ENCODE measurements at regions not wholly inside any gene's neighbourhood (a gene's known extent, or its start where the extent isn't known, plus 50 kb on each side); places are given as distances from the start of the nearest gene placed in this dataset.

DNA sequence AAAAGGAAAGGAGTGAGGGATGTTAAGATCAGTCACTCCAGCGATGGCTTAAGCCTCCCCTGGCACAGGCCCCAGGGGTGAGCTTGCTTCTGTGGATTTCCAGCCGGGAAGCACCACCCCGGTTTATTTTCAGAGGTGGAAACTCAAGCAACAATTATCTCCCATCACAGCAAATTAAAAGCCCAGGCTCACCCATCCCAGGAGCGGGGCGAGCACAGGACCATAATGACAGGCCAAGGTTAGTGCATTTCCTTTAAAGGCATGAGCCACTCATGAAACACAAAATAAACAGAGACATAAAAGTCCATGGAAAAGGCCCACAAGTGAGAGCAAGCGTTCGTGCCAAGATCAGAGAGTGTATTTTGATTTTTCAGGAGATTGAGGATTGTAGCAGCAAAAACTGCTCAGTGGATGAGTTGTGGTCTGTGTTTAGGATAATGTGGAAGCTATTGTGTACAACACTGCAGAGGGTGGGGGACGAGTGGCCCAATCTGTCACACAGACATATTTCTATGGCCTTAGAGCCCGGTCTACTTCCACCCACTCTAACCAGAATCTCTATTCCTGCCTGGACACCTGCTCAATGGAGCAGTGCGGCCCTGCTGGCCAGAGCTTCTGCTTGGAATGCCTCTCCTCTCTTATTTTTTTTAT lies 111.4 kb upstream of the CDC42EP3 start:
- H3K27ac Mint-ChIP-seq, result no peak overlapping the region
- H3K9me3 Mint-ChIP-seq, result peaks cover 6% of the 10 kb centered on the region
- H3K4me1 Mint-ChIP-seq (ENCODE audit: low read depth), result no peaks in the 10 kb centered on the region
- no peaks in the 10 kb centered on the region for H3K36me3 Mint-ChIP-seq (ENCODE audit: low read depth)
- H3K27me3 Mint-ChIP-seq (ENCODE audit: low read depth), result no peaks in the 10 kb centered on the region
- H3K4me3 Mint-ChIP-seq, result no peak overlapping the region

DNA sequence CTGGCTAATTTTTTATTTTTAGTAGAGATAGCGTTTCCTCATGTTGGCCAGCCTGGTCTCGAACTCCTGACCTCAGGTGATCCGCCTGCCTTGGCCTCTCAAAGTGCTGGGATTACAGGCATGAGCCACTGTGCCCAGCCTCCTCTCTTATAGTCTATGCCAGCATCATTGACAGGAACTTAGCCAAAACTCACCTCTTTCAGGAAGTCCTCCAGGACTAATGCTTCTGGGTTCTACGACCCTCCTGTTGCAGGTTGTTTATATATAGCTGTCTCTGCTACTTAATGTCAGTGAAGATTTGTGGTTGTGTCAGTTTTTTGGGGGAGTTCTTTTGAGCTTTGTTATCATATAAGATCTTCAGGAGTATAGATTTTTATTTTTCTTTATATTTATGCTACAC lies 112.1 kb upstream of the CDC42EP3 start:
- no peaks in the 10 kb centered on the region for H3K27me3 Mint-ChIP-seq (ENCODE audit: low read depth)
- H3K4me1 Mint-ChIP-seq (ENCODE audit: low read depth), result no peaks in the 10 kb centered on the region
- H3K27ac Mint-ChIP-seq, result no peak overlapping the region
- no peaks in the 10 kb centered on the region for H3K36me3 Mint-ChIP-seq (ENCODE audit: low read depth)
- peaks cover 13% of the 10 kb centered on the region for H3K9me3 Mint-ChIP-seq
- no peak overlapping the region for H3K4me3 Mint-ChIP-seq

DNA sequence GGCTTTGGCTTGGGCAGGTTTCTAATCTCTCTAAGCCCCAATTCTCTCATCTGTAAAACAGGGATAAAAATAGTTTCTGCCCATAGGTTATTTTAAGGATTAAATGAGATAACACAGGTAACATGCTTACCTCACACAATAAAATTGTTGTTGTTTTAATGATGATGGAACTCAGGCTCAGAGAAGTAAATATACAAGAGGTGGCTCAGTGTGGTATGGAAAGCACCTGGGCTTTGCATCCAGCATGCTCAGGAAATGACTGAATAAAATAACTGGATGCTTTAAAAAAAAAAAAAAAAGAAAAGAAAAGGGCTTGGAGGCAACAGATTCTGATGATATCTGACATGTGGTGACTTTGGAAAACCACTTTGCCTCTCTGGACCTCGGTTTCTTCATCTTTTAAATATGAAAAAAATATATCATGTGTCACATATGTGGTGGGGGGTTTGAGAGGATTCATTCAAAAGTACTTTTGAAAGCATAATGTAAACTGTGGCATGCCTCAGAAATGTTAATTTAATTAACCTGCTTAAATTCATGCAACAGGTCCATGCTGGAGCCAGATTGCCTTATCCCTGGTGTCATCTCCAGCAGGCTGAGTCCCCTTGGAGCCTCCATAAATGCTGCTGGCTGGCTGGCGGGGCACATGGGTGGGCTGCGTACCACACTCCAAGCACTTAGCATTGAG lies 112.8 kb upstream of the CDC42EP3 start:
- Mint-ChIP-seq H3K4me3 (no peak overlapping the region), H3K27ac (no peak overlapping the region), H3K36me3 (ENCODE audit: low read depth) (peaks cover 1% of the 10 kb centered on the region), H3K4me1 (ENCODE audit: low read depth) (no peaks in the 10 kb centered on the region), H3K27me3 (ENCODE audit: low read depth) (peaks cover 2% of the 10 kb centered on the region), H3K9me3 (peaks cover 19% of the 10 kb centered on the region)

DNA sequence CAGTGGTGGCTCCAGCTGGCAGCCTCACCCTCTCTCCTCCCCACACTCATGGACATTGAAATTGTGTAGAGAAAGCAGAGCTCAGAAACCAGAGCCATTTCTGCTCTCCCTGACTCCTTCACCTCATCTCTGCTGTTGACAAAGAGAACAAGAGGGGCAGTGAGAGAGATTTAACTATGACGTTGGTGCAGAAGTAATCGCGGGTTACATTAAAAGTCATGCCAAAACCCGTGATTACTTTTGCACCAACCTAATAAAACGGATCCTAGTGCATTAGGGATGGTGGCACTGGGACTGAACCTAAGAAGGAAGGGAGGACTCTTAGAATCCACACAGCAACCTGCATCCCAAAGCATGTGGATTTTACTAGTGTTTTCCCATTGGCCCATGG lies 113.3 kb upstream of the CDC42EP3 start:
- Mint-ChIP-seq H3K4me1 (ENCODE audit: low read depth) (no peaks in the 10 kb centered on the region), H3K27ac (no peak overlapping the region), H3K36me3 (ENCODE audit: low read depth) (peaks cover 2% of the 10 kb centered on the region), H3K27me3 (ENCODE audit: low read depth) (peaks cover 8% of the 10 kb centered on the region), H3K4me3 (no peak overlapping the region), H3K9me3 (peaks cover 25% of the 10 kb centered on the region)

DNA sequence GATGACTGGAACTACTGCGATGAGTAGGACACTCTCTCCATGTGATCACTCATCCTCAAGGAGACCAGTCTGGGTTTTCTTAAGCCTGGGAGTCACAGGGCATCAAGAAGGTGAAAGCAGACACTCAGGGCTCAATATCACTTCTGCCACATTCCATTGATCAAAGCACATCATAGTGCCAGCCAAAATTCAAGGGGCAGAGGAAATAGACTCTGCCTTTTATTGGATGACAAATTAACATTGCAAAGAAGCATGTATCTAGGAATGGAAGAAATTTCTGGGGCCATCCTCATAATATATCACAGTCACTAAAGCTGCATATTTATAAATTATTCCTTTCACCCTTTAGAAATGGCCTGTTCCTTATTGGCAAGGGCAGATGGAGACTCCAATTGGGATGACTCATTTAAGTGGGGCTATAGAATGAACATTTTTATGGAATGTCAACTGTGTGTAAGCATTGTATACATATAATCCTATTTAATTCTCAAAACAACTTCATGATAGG lies 114.8 kb upstream of the CDC42EP3 start:
- Mint-ChIP-seq H3K9me3 (peaks cover 30% of the 10 kb centered on the region), H3K27me3 (ENCODE audit: low read depth) (peaks cover 8% of the 10 kb centered on the region), H3K36me3 (ENCODE audit: low read depth) (peaks cover 2% of the 10 kb centered on the region), H3K4me1 (ENCODE audit: low read depth) (no peaks in the 10 kb centered on the region), H3K27ac (no peak overlapping the region), H3K4me3 (no peak overlapping the region)

DNA sequence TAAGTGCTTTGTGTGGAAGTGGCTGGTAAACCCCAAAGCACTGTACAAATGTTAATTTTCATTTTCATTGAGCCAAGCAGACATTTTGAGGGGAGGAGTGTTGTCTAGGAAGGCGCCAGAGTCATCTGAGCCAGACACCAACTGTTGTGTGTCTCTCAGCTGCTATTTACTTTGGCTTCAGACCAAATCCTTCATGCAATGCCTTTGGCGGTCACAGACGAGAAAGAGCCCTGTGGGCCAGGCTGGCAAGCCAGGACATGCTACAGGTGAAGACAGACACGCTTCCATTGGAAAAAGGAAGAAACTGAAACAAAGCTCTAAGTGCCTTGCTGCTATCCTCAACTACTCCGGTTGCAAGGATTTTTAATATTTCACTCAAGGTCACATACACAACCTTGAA lies 115.4 kb upstream of the CDC42EP3 start:
- Mint-ChIP-seq H3K27ac (no peak overlapping the region), H3K4me3 (no peak overlapping the region), H3K4me1 (ENCODE audit: low read depth) (no peaks in the 10 kb centered on the region), H3K9me3 (peaks cover 30% of the 10 kb centered on the region), H3K27me3 (ENCODE audit: low read depth) (peaks cover 8% of the 10 kb centered on the region), H3K36me3 (ENCODE audit: low read depth) (peaks cover 2% of the 10 kb centered on the region)

DNA sequence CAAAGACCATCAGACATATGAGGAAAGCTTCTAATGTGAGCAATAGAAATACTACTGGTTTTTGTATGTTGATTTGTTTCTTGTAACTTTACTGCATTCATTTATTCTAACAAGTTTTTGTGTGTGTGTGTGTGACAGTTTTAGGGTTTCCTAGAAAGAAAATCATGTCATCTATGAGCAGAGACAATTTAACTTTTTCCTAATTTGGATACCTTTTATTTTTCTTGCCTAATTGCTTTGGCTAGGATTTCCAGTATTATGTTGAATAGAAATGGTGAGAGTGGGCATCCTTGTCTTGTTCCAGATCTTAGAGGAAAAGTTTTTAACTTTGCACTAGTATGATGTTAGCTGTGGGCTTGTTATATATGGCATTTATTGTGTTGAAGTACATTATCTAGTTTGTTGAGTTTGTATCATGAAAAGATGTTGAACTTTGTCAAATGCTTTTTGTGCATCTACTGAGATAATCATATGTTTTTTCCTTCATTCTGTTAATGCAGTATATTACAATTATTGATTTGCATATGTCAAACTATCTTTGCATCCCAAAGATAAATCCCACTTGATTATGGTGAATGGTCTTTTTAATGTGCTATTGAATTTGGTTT lies 117.3 kb upstream of the CDC42EP3 start:
- Mint-ChIP-seq H3K27ac (no peak overlapping the region), H3K4me3 (no peak overlapping the region), H3K4me1 (ENCODE audit: low read depth) (no peaks in the 10 kb centered on the region), H3K9me3 (peaks cover 34% of the 10 kb centered on the region), H3K36me3 (ENCODE audit: low read depth) (peaks cover 2% of the 10 kb centered on the region), H3K27me3 (ENCODE audit: low read depth) (peaks cover 12% of the 10 kb centered on the region)

DNA sequence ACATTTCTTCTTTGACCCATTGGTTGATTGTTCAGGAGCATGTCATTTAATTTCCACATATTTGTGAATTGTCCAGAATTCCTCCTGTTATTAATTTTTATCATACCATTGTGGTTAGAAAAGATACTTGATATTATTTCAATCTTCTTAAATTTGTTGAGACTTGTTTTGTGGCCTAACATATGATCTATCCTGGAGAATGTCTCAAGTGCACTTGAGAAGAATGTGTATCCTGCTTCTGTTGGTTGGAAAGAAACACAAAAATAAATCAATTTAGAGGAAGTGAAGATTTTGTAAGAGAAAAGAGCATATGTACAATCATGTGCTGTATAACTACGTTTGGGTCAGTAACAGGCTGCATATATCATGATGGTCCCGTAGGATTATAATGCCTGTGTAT lies 118.6 kb upstream of the CDC42EP3 start:
- H3K4me3 Mint-ChIP-seq, result no peak overlapping the region
- peaks cover 12% of the 10 kb centered on the region for H3K27me3 Mint-ChIP-seq (ENCODE audit: low read depth)
- H3K36me3 Mint-ChIP-seq (ENCODE audit: low read depth), result peaks cover 2% of the 10 kb centered on the region
- no peak overlapping the region for H3K27ac Mint-ChIP-seq
- peaks cover 34% of the 10 kb centered on the region for H3K9me3 Mint-ChIP-seq
- H3K4me1 Mint-ChIP-seq (ENCODE audit: low read depth), result no peaks in the 10 kb centered on the region

DNA sequence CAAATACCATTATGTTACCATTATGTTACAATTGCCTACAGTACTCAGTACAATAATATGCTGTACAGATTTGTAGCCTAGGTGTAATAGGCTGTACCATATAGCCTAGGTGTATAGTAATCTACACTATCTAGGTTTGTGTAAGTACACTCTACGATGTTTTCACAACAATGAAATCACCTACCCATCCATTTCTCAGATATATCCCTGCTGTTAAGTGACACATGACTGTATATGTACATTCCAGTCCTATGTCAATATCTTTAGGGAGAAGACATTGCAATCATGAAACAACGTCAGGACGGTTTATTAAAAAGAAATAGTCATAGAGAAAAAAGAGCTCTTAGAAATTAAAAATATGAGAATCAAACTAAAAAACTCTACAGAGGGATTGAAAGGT lies 119.0 kb upstream of the CDC42EP3 start:
- no peaks in the 10 kb centered on the region for H3K4me1 Mint-ChIP-seq (ENCODE audit: low read depth)
- H3K27me3 Mint-ChIP-seq (ENCODE audit: low read depth), result peaks cover 12% of the 10 kb centered on the region
- H3K4me3 Mint-ChIP-seq, result no peak overlapping the region
- peaks cover 34% of the 10 kb centered on the region for H3K9me3 Mint-ChIP-seq
- peaks cover 2% of the 10 kb centered on the region for H3K36me3 Mint-ChIP-seq (ENCODE audit: low read depth)
- H3K27ac Mint-ChIP-seq, result no peak overlapping the region

DNA sequence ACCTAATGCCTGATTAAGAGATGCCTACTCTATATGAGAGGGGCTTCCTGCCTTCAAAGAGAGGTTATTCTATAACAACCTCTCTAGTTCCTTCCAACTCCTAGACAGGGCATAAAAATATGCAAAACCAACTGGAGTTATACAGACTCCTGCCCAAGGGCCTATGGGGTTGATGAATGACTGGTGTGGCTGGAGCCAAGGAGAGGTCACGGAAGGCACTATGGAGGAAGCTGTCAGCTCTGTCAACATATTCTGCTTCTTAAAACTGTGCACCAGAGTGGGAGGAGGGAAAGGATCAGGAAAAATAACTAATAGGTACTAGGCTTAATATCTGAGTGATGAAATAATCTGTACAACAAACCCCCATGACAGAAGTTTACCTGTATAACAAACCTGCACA lies 120.9 kb upstream of the CDC42EP3 start:
- Mint-ChIP-seq H3K4me1 (ENCODE audit: low read depth) (no peaks in the 10 kb centered on the region), H3K36me3 (ENCODE audit: low read depth) (peaks cover 2% of the 10 kb centered on the region), H3K9me3 (peaks cover 30% of the 10 kb centered on the region), H3K27ac (no peak overlapping the region), H3K4me3 (no peak overlapping the region), H3K27me3 (ENCODE audit: low read depth) (peaks cover 16% of the 10 kb centered on the region)

DNA sequence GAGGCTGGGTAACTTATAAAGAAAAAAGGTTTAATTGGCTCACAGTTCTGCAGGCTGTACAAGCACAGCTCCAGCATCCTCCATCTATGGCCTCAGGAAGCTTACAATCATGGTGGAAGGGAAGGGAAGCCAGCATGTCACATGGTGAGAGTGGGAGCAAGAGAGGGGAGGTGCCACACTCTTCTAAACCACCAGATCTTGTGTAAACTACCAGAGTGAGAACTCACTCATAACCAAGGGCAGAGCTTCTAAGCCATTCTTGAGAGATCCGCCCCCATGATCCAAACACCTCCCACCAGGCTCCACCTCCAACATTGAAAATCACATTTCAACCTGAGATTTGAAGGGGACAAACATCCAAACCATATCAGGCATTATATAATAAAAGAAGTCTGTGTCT lies 121.6 kb upstream of the CDC42EP3 start:
- H3K27ac Mint-ChIP-seq, result no peak overlapping the region
- H3K4me1 Mint-ChIP-seq (ENCODE audit: low read depth), result no peaks in the 10 kb centered on the region
- H3K36me3 Mint-ChIP-seq (ENCODE audit: low read depth), result peaks cover 2% of the 10 kb centered on the region

DNA sequence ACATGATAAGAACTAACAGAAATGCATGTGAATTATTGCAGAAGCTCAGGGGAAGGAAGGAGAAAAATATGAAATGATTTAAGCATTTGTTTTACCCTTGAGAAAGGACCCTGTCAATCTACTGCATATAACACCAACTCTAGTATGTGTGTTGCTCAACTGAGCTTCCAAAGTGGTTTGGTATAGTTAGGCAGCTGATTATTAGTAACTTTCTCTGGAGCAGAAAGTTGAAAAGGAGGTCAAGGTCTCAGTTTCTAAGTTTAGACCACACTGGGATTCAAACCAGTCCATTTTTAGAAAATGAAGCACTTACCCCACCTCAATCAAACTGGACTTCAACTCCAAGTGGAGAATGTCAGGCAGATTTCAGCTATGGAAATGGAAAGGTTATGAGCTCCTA lies 123.3 kb upstream of the CDC42EP3 start:
- peaks cover 9% of the 10 kb centered on the region for H3K27me3 Mint-ChIP-seq (ENCODE audit: low read depth)
- H3K4me1 Mint-ChIP-seq (ENCODE audit: low read depth), result no peaks in the 10 kb centered on the region
- H3K36me3 Mint-ChIP-seq (ENCODE audit: low read depth), result no peaks in the 10 kb centered on the region
- no peak overlapping the region for H3K27ac Mint-ChIP-seq
- H3K4me3 Mint-ChIP-seq, result no peak overlapping the region
- H3K9me3 Mint-ChIP-seq, result peaks cover 9% of the 10 kb centered on the region

More for the DNA sequence above, 121.6 kb upstream of the CDC42EP3 start:
- Mint-ChIP-seq H3K9me3 (peaks cover 26% of the 10 kb centered on the region), H3K4me3 (no peak overlapping the region), H3K27me3 (ENCODE audit: low read depth) (peaks cover 16% of the 10 kb centered on the region)

DNA sequence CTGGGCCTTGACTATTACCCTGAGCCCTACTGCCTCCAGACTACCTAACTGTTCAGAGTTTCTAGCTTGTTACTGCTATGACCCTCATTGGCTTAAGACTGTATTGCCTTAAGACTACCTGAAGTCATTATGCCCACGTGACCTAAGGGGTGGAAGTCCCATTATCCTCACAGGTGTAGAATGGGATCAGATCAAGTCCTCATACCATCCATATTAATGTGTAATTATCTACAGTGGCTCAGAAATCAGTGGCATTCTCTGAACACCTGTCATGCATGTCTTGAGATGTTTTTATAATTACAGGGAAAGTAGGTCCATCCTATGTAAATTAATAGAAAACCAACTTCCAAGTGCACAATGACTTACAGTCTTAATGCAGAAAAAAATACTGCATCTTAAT lies 124.0 kb upstream of the CDC42EP3 start:
- H3K9me3 Mint-ChIP-seq, result peaks cover 4% of the 10 kb centered on the region
- no peaks in the 10 kb centered on the region for H3K4me1 Mint-ChIP-seq (ENCODE audit: low read depth)
- no peak overlapping the region for H3K27ac Mint-ChIP-seq
- H3K4me3 Mint-ChIP-seq, result no peak overlapping the region
- H3K36me3 Mint-ChIP-seq (ENCODE audit: low read depth), result no peaks in the 10 kb centered on the region
- peaks cover 8% of the 10 kb centered on the region for H3K27me3 Mint-ChIP-seq (ENCODE audit: low read depth)

DNA sequence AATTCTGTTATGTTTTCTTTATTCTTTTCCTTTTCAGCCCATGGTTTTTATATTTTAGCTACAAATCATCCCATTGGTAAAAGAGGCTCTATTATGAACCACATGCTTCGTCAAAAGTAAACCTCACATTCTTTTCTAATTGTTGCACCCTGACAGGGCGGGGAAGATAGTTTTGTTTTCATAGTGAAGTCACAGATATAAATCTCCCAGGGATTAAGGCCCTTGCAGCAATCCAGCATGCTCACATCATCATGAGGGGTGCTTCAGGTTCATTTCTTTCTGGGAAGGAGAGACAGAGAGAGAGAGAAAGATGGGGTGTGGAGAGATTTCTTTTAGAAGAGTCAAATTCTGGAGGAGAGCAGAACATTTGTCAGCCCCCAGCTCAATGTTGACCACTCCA lies 124.5 kb upstream of the CDC42EP3 start:
- no peaks in the 10 kb centered on the region for H3K4me1 Mint-ChIP-seq (ENCODE audit: low read depth)
- peaks cover 4% of the 10 kb centered on the region for H3K9me3 Mint-ChIP-seq
- H3K36me3 Mint-ChIP-seq (ENCODE audit: low read depth), result no peaks in the 10 kb centered on the region
- H3K27ac Mint-ChIP-seq, result no peak overlapping the region
- peaks cover 8% of the 10 kb centered on the region for H3K27me3 Mint-ChIP-seq (ENCODE audit: low read depth)
- H3K4me3 Mint-ChIP-seq, result no peak overlapping the region

DNA sequence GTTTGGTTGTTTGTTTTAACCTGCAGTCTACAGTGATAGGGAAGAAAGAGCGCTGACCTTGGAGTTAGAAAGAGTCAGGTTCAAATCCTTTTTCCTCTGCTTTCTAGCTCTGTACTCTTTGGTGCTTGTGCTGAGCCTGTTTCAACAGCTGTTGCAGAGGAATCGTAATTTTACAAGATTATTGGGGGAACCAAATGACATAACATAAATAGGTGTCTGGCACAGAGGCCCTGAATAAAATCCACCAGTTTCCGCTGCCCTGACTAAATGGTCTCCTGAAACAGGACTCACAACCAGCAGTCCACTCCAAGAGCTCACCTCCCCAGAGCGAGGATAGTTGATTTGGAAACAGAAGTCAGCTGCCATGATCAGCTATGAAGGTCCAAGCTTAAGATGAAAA lies 125.0 kb upstream of the CDC42EP3 start:
- H3K36me3 Mint-ChIP-seq (ENCODE audit: low read depth), result no peaks in the 10 kb centered on the region
- H3K27me3 Mint-ChIP-seq (ENCODE audit: low read depth), result peaks cover 8% of the 10 kb centered on the region
- no peak overlapping the region for H3K4me3 Mint-ChIP-seq
- H3K9me3 Mint-ChIP-seq, result peaks cover 4% of the 10 kb centered on the region
- no peak overlapping the region for H3K27ac Mint-ChIP-seq
- H3K4me1 Mint-ChIP-seq (ENCODE audit: low read depth), result no peaks in the 10 kb centered on the region

All from T-helper 1 cell treated with Interleukin-12 subunit alpha and Interleukin-12 subunit beta and Interleukin-4 antibody, amounts not matched to agents 30 μg/mL and 1 μg/mL, for 36 hours (primary cell).